ENCODE measurements at regions not wholly inside any gene's neighbourhood (a gene's known extent, or its start where the extent isn't known, plus 50 kb on each side); places are given as distances from the start of the nearest gene placed in this dataset.

DNA sequence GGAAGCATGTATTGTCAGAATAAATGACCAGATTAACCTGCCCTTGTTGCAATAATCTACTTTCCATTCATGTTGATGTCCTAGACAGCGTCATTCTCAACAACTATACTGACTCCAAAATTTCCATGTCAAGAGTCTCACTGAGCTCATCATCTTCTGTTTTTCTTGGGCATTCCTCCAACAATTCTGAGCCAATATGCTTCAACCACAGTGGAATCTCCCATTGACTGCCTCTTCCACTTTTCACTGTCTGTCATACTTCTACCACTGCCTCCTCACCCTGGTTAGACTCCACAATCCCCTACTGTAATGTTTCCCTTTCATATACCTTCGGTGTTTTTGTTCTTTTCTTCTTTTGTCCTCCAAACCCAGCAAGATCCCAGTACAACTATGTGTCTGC lies 162.8 kb downstream of the TLE1 start:
- no peak overlapping the region for H2BK15ac ChIP-seq (ENCODE audit: low read depth, low read length)
- H2BK12ac ChIP-seq (ENCODE audit: insufficient read length, low read depth, low read length), result no peak overlapping the region
- H2AK5ac ChIP-seq (ENCODE audit: insufficient read length, low read length), result no peak overlapping the region
- H2BK20ac ChIP-seq (ENCODE audit: low read depth, low read length, poor library complexity, severe bottlenecking), result no peak overlapping the region
- H3K18ac ChIP-seq (ENCODE audit: insufficient read length, low read depth, low read length), result no peak overlapping the region
- peaks cover 8 to 16% of the 10 kb centered on the region in 2 experiments for H3K4me1 Mint-ChIP-seq
- H2AFZ ChIP-seq (ENCODE audit: low read length), result no peak overlapping the region
- no peak overlapping the region for H2BK5ac ChIP-seq (ENCODE audit: insufficient read length, low read length)
- H3K14ac ChIP-seq (ENCODE audit: insufficient read depth, low read length), result no peak overlapping the region
- H4K5ac ChIP-seq (ENCODE audit: insufficient read length, low read depth, low read length), result no peak overlapping the region
- no peaks in the 10 kb centered on the region for H3K27me3 Mint-ChIP-seq (ENCODE audit: low read depth)
- no peak overlapping the region for H3K4ac ChIP-seq (ENCODE audit: low read depth, low read length)
- H3K23ac ChIP-seq (ENCODE audit: insufficient read length, low read depth, low read length), result no peak overlapping the region
- H3K4me1 ChIP-seq (ENCODE audit: insufficient read depth, low read length), result no peaks in the 10 kb centered on the region
- H3K4me3 Mint-ChIP-seq, result no peak overlapping the region
- no peaks in the 10 kb centered on the region for H3K9me3 ChIP-seq (ENCODE audit: control insufficient read depth, low read depth, low read length)
- H3K56ac ChIP-seq (ENCODE audit: insufficient read length, low read depth, low read length), result no peak overlapping the region
- no peak overlapping the region for H3K4me2 ChIP-seq (ENCODE audit: insufficient read depth, insufficient read length, low read length)
- no peaks in the 10 kb centered on the region for H3K9me3 Mint-ChIP-seq
- no peaks in the 10 kb centered on the region for H3K79me2 ChIP-seq (ENCODE audit: insufficient read depth, low read length)
- no peaks in the 10 kb centered on the region for H3K79me1 ChIP-seq (ENCODE audit: insufficient read depth, low read depth, low read length, poor library complexity, severe bottlenecking)
- no peak overlapping the region for H3K27ac Mint-ChIP-seq
- H3K23me2 ChIP-seq (ENCODE audit: insufficient read length, low read depth, low read length, poor library complexity, severe bottlenecking), result no peaks in the 10 kb centered on the region
- no peak for DNase-seq
- no peaks in the 10 kb centered on the region for H4K20me1 ChIP-seq (ENCODE audit: control insufficient read depth, insufficient read depth, insufficient read length)
- H3T11ph ChIP-seq (ENCODE audit: low read length), result no peak overlapping the region
- no CpG with 5 or more reads among the region's 2 CpGs for WGBS (ENCODE audit: extremely low coverage, insufficient read length, low lambda C conversion rate)
- no peak overlapping the region for H2BK120ac ChIP-seq (ENCODE audit: low read depth, low read length, poor library complexity, severe bottlenecking)
- H3K27ac ChIP-seq (ENCODE audit: insufficient read length, low read depth, low read length), result no peak overlapping the region
- H3K36me3 Mint-ChIP-seq (ENCODE audit: insufficient read depth in 1 of 3, low read depth in 3 of 3), result no peaks in the 10 kb centered on the region
- no peaks in the 10 kb centered on the region for H3K27me3 ChIP-seq (ENCODE audit: insufficient read depth, low read length)
- no peak overlapping the region for H4K91ac ChIP-seq (ENCODE audit: insufficient read length, low read depth, low read length)
- no peak overlapping the region for H3K9ac ChIP-seq (ENCODE audit: extremely low read depth, insufficient read length, low read length)
- TF ChIP-seq, protein P1, sequence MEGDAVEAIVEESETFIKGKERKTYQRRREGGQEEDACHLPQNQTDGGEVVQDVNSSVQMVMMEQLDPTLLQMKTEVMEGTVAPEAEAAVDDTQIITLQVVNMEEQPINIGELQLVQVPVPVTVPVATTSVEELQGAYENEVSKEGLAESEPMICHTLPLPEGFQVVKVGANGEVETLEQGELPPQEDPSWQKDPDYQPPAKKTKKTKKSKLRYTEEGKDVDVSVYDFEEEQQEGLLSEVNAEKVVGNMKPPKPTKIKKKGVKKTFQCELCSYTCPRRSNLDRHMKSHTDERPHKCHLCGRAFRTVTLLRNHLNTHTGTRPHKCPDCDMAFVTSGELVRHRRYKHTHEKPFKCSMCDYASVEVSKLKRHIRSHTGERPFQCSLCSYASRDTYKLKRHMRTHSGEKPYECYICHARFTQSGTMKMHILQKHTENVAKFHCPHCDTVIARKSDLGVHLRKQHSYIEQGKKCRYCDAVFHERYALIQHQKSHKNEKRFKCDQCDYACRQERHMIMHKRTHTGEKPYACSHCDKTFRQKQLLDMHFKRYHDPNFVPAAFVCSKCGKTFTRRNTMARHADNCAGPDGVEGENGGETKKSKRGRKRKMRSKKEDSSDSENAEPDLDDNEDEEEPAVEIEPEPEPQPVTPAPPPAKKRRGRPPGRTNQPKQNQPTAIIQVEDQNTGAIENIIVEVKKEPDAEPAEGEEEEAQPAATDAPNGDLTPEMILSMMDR (conservative IDR thresholded peaks at IDR 0.05), result no peak
- no peak overlapping the region for H4K8ac ChIP-seq (replicated peaks; ENCODE audit: insufficient read length, low read depth, low read length)

Measured in H9 (cell line).